Kidney (tissue), 13 donors: ENCODE measurements at regions not wholly inside any gene's neighbourhood (a gene's known extent, or its start where the extent isn't known, plus 50 kb on each side); places are given as distances from the start of the nearest gene placed in this dataset.
A peak's percentile ranks its signal among the peaks of the same experiment; 100 is the strongest.
"Not testable (repeated sequence)": the region's sequence is repeated elsewhere in the genome, so short reads cannot be mapped to it uniquely, and the experiment has no call there.

Experiments
- DNase-seq, 5 donors: peaks; one replicate each; pipeline ENCODE4 v3.0.0-alpha.2; 2013 to 2020
- FAIRE-seq: peaks from 2 replicates; lab custom pipeline; 2012; peaks lifted over from hg19 to GRCh38; lab: Jason Lieb, UNC
- H3K27ac ChIP-seq, 2 donors: one replicate each; pipeline ENCODE4 v1.7.0; 2013; ENCODE audit warnings: low read depth in 2 of 2, low read length in 2 of 2, inconsistent platforms in 1 of 2
- H3K27me3 ChIP-seq: one replicate; pipeline ENCODE4 v1.7.1; 2013; ENCODE audit warnings: low read length, inconsistent platforms; ENCODE audit not compliant: control insufficient read depth, insufficient read depth
- H3K36me3 ChIP-seq, 3 donors: one replicate each; pipeline versions ENCODE4 v1.7.0 to v1.7.1; 2013; ENCODE audit warnings: low read length in 3 of 3, control low read depth in 1 of 3, inconsistent platforms in 1 of 3; ENCODE audit not compliant: insufficient read depth in 3 of 3, control insufficient read depth in 2 of 3
- H3K4me1 ChIP-seq, 3 donors: one replicate each; pipeline versions ENCODE4 v1.7.0 to v1.7.1; 2013; ENCODE audit warnings: low read length in 3 of 3, inconsistent platforms in 1 of 3, low read depth in 1 of 3; ENCODE audit not compliant: control insufficient read depth in 2 of 3, insufficient read depth in 2 of 3
- H3K4me3 ChIP-seq, 3 donors: one replicate each; pipeline versions ENCODE4 v1.7.0 to v1.8.1; 2013; ENCODE audit warnings: low read length in 3 of 3, control low read depth in 1 of 3, inconsistent platforms in 1 of 3
- H3K9ac ChIP-seq, 3 donors: one replicate each; pipeline versions ENCODE4 v1.7.0 to v1.7.1; 2013; ENCODE audit warnings: low read length in 3 of 3, control low read depth in 1 of 3, inconsistent platforms in 1 of 3
- H3K9me3 ChIP-seq, 3 donors: one replicate each; pipeline versions ENCODE4 v1.7.0 to v1.7.1; 2013; ENCODE audit warnings: low read length in 3 of 3, control low read depth in 1 of 3, inconsistent platforms in 1 of 3; ENCODE audit not compliant: control insufficient read depth in 2 of 3, insufficient read depth in 1 of 3
- CTCF ChIP-seq: IDR thresholded peaks from 3 replicates; pipeline ENCODE4 v1.5.1; 2012; ENCODE audit warnings: mild to moderate bottlenecking, moderate library complexity, borderline replicate concordance; ENCODE audit not compliant: insufficient read depth; ENCODE audit errors: extremely low read depth
- intact Hi-C: fragments of 100-400 bp; cut with DNase I; formaldehyde crosslinking; loops from one replicate; pipeline ENCODE4 v1.11.1; 2022
- donor health status: control.
- donor health status: control.
- donor health status: control.
- donor health status: control.
- donor health status: control.
- donor health status: DM: yes; HTN: yes; CAD: no.
- donor health status: Normal renal cell carcinoma (clear cell type).

- H3K27ac ChIP-seq, intact Hi-C loops, DNase-seq, H3K4me3 ChIP-seq, H3K4me1 ChIP-seq, H3K9me3 ChIP-seq, H3K9ac ChIP-seq, H3K27me3 ChIP-seq, H3K36me3 ChIP-seq, FAIRE-seq: not testable (repeated sequence)
These were observed 111.0 kb upstream of the ZNF469 start for GRCh38 chr16:88271776-88272175.

- H3K27ac ChIP-seq, FAIRE-seq, H3K4me1 ChIP-seq, H3K9me3 ChIP-seq, H3K36me3 ChIP-seq, H3K9ac ChIP-seq, H3K4me3 ChIP-seq, DNase-seq, H3K27me3 ChIP-seq, intact Hi-C loops: not testable (repeated sequence)
These were observed 110.3 kb upstream of the ZNF469 start for GRCh38 chr16:88272437-88272836.

- H3K4me1 ChIP-seq, FAIRE-seq, intact Hi-C loops, H3K9ac ChIP-seq, H3K36me3 ChIP-seq, H3K27ac ChIP-seq, H3K4me3 ChIP-seq, H3K27me3 ChIP-seq, H3K9me3 ChIP-seq: not testable (repeated sequence)
- DNase-seq = peak in 2 of 5 donors; percentile 20 to 73
These were observed 108.5 kb upstream of the ZNF469 start for GRCh38 chr16:88274126-88274750.

GRCh38 chr16:88274847-88275246, 107.9 kb upstream of the ZNF469 start:
- peak; percentile 43 to 58 (median 50) for DNase-seq

GRCh38 chr16:88275336-88276122, 107.2 kb upstream of the ZNF469 start:
- H3K4me3 ChIP-seq, H3K9me3 ChIP-seq, H3K27me3 ChIP-seq, H3K9ac ChIP-seq, intact Hi-C loops, H3K27ac ChIP-seq, H3K4me1 ChIP-seq, FAIRE-seq, H3K36me3 ChIP-seq: not testable (repeated sequence)
- peak in 2 of 5 donors; percentile 24 to 49 for DNase-seq

More at GRCh38 chr16:88274847-88275246, 107.9 kb upstream of the ZNF469 start:
- intact Hi-C loops = no loop called here
- H3K4me1 ChIP-seq = no peaks in the 10 kb centered on the region
- H3K27me3 ChIP-seq = no peaks in the 10 kb centered on the region
- H3K9ac ChIP-seq = no peak overlapping the region
- H3K9me3 ChIP-seq = peaks cover 0 to 1% (median 0%) of the 10 kb centered on the region in 3 donors
- H3K27ac ChIP-seq = no peak overlapping the region
- TF ChIP-seq CTCF = no peak
- no peak overlapping the region for H3K4me3 ChIP-seq
- no peak for FAIRE-seq
- H3K36me3 ChIP-seq = no peaks in the 10 kb centered on the region

GRCh38 chr16:88276123-88276588, 106.6 kb upstream of the ZNF469 start:
- H3K4me3 ChIP-seq, H3K9me3 ChIP-seq, H3K27me3 ChIP-seq, H3K9ac ChIP-seq, intact Hi-C loops, H3K27ac ChIP-seq, FAIRE-seq, H3K36me3 ChIP-seq, H3K4me1 ChIP-seq: not testable (repeated sequence)
- DNase-seq = peak in 1 of 5 donors; percentile 28
